T follicular helper cell (primary cell): ENCODE measurements at regions not wholly inside any gene's neighbourhood (a gene's known extent, or its start where the extent isn't known, plus 50 kb on each side); places are given as distances from the start of the nearest gene placed in this dataset.
"Not testable (repeated sequence)": the region's sequence is repeated elsewhere in the genome, so short reads cannot be mapped to it uniquely, and the experiment has no call there.

Experiments
- DNase-seq: peaks from one replicate; pipeline ENCODE4 v3.0.0-alpha.2; 2020; ENCODE audit warnings: low read depth

DNA sequence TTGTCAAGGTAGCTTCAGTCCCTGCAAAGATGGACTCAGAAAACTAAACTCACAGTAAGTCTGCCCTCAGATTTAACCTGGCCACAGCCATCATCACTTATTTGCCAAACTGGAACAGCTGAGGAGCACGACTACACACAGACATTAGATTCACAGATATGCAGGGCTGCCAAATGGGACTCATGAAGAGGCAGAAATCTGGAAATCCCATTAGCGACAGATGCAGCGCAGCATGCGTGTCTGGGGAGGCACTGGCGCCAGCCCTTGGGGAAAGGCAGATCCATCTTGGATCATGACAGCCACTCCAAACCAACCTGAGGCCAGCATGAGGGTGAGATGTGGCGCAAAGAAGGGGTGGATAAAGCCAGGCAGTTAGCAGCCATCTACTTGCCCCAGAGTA lies 160.7 kb upstream of the TSC22D2 start:
- DNase-seq: no peak

DNA sequence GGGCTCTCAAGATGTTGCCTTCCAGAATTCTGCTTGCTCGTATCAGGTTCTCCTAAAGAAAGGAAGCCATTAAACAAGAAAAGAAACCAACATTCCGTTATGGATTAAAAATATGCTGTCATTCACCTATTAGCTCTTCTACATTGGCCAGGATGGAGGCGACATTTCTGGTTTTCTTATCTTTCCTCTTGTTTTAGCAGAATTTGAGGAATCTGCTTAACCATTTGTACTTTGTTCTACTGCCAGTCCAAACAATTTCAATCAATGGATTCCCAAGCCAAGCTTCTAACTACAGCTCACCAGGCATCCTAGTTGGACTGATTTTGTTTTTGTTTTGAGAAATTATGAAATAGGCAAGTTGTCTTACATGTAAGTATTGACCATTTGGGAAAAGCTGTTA lies 164.6 kb upstream of the TSC22D2 start:
- no peak for DNase-seq

DNA sequence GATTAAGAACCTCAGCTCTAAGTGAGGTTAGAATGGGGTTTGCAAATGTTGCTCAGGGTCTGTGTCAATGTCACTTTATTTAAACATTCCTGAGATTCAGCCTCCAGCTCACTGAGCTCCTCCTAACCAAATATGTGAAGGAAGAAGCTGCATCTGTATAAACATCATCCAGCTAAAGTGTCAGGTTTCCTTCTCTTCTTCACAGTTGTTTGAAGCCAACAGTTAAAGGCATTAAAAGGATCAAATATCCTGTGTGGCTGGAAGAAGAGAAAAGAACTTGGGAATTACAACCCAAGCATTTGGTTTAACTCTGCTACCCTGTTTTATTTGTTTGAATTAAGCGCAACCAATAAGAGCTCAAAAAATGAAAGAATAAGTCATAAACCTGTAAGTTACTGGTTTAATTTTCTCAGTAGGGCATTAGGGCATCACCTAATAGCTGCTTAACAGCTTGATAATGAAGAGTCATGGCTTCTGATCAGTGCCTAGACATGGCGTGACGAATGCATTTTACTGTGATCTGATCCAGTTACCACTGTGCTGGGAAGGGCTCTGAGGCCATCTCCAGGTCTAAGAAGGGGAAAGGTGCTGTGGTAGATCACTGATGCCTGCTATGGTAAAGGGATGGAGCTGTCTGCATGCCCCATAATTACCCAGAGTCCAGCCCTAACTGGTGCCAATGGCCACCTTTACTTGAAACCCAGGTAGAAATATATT lies 165.7 kb upstream of the TSC22D2 start:
- DNase-seq: no peak

GRCh38 chr3:150240891-150241290 lies 167.2 kb upstream of the TSC22D2 start:
- DNase-seq: no peak

DNA sequence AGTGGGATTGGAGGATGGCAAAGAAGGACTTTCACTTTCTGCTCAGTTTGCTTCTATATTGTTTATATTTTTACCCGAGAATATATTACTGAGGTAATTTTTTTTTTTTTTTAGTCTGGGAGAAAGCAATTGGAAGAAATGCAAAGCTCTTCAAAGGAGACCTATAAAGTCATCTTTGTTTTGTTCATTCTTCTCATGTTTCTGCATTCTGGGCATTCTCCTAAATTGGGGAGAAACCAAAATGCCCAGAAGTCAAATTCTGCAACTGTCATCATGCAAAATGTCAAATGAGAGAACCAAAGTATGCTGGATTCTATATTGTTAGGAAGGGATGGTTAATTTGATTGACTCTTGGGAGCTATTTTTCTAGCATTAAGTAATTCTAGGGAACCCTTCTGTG lies 168.3 kb upstream of the TSC22D2 start:
- DNase-seq: no peak

DNA sequence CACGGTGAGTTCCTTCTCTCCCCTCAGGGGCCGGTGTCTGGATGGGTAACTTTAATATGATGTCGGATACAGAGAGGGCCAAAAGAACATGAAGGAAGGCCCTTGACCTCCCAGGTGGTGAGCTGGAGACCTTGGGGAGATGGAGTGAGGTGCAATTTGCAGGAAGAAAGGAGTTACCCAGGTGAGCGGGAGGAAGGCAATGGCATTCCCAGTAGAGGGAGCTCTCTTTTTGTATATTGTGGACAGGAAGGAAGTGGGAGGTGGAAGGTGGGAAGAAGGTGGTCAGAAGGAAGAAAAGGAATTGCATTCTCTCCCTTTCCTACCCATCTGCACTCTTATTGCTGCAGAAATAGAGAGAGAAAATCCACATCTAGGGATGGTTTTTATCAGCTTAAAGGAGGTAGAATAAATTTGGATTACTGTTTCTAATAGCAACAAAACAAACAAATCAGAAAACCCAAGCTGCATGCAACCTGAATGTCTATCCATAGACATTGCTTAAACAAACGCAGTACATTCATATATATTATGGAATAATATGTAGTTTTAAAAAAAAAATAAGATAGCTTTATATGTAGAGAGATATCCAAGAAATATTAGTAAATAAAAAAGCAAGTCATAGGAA lies 169.0 kb upstream of the TSC22D2 start:
- no peak for DNase-seq

DNA sequence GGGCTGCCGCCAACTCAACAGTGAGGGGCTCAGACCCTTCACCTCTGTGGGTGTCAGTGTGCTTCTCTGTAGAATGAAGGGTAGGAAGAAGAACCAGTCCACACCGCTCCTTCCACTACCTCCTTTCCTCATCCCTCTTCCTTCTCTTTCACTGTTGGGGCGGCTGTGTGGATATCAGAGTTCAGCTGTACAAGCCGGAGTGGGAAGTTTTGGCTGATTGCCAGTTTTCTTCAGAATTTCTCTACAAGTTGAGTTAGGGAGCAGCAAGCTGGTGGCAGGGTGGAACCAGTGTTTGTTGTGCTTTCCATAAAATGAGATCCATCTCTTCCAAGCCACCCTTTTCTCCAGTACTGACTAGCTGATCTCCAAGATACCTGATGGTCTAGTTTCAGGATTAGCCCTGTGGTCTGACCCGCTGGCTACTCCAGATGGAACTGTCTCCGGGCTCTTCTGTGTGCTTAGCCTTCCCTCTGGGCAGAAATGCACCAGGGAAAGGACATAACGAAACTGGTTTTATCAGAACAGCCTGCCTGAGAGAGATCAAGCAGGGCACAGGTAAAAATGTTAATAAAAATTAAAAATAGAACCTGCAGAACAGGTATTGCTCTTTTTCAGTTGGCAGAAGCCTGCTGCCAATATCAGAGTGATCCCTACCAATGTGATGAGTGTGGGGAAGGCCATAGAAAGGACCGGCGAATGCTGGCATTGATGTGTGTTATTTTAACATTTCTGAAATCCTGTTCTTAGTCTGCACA lies 169.9 kb upstream of the TSC22D2 start:
- DNase-seq: no peak

DNA sequence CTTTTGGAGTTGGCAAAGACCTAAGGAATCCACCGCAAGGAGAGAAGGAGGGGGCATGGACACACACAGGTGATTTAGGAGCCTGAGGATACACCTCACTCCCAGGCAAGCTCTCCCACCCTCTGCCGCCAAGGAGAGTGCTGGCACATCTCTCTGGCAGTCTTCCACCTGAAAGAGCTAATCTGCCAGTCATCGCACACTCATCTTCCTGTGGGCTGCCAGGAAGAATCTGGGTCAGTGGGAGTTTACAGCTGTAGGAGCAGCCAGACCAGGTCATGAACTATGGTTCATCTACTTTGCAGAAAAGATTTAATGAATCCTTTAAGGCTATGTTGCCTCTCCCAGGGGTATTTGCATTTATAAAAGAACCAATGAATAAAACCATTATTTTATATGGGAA lies 170.6 kb upstream of the TSC22D2 start:
- DNase-seq: no peak

GRCh38 chr3:150236316-150237082 lies 171.6 kb upstream of the TSC22D2 start:
- no peak for DNase-seq

DNA sequence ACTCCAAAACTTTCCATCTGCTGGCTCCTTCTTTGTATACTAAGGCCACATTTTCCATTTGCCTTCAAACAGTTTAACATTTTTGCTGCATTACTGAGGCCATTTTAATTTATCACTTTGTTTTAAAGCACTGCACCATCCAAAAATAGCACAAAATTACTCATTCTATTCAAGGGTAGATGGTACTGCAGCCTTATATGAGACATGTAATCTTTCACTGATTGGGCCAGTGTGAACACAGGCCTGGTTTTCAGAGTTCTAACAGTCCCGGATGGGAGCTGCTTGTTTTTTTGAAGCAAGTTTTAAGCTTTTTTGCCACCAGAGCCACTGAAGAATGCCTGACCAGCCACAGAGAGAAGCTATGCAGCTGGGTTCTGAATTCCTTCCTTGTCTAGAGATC lies 172.3 kb upstream of the TSC22D2 start:
- no peak for DNase-seq

DNA sequence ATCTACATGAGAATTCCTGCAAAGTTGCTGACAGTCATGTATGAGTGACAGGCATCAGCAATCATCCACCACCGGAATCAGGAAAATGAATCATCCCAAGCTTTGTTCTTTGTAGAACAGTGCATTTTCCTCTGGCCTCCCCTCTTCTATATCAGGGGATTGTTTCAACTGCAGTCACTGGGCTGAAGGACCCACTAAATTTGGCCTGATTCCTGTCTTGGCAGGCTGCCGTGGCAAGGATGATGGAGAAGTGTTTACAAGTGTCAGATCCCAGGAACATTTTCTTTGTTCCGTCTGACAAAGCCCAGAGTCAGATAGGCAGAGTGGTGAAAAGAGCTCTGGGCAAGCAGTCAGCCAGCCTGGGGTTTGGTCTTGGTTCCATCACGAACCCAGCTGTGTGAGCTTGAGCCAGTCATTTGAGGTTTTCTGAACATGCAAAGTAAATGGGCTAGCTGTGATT lies 175.1 kb upstream of the TSC22D2 start:
- DNase-seq: no peak

- no peak for DNase-seq
Observed at GRCh38 chr3:150230037-150230436, 178.1 kb upstream of the TSC22D2 start.

GRCh38 chr3:150228626-150229025 lies 179.5 kb upstream of the TSC22D2 start:
- not testable (repeated sequence) for DNase-seq

DNA sequence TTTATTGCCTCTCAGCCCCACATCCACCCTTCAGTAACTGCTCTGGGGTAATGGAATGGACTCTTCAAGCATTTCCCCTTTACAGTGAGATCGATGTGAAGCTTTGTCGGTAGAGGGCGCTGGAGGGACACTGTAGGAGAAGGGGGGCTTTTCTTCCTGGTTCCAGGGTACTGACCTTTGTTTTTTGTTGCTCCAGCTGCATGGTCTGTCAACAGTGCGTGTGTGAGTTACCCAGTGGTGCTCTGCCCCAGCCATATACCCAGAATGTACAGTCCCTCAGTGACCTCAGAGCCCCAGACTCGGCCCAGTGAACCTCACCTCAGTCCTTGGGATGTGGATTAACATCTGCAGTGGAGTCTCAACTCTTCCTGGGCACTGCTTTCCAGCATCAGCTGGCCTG lies 180.3 kb upstream of the TSC22D2 start:
- no peak for DNase-seq

DNA sequence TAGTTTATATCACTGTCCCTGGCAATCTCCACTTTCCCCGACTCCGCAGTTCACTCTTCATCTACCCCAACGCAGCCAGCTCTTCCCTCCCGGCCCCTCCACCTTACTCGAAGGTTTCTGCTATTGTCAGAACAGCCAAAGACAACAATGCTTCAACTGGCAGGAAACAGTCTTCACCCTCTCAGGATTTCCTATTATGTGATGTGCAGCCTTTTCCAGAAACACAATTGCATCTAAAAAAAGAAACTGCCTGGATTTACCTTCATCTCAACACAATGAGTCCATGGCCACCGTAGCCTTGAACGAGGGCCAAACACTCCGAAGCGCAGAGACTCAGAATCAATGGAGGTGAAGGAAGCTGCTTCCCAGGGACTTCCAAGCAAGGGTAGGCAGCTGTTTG lies 182.1 kb upstream of the TSC22D2 start:
- no peak for DNase-seq

DNA sequence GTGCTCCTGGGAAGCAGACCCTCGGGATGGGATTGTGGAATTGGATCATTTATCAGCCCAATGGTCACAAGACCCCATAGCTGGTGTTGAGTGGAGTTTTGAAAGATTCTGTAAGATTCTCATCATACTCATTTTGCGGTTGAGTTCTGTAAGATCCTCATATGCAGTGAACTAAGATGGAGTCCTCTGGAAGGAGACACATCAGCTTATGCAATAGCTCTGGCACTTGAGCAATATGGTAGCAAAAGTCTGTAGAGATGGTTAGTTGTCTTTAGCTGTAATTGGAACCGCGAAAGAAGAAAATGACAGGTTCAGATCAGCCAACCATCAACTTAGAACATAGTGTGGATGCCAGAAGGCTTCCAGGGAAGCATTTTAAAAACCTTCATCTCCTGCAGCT lies 184.5 kb upstream of the TSC22D2 start:
- no peak for DNase-seq

DNA sequence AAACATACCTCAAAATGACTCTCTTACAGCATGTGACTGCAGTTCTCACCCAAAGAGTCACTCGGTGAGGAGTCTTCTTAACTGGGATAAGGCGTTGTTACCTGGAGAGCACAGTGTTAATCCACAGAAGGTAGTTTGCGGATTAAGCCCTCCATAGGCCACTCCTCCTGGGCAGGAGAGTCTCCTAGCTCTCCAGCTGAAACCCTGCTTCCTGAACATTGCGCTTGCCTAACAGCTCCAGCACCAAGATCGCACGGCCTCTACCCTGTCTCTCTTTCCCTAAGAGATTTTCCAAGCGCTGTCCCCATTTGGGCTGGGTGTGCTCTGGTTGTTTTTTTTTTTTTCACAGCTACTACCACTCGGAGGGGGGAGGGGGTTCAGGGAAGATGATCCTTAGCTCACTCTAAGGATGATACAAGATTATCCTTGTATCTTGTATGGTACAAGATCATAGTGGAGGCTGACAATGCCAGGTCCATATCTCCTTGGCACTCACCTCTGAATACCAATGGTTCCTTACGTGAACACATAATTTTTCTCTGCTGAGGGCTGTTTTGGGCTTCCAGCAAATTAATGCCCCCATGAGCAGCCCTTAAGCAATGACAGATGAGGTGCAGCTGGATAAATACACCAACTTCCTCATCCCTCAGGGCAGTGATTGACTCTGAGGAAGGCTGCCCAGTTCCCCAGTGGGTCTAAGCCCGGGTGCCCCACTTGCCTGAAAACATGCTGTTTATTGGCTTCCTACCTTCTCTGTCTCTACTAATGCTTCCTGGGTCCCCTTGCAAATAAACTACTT lies 185.2 kb upstream of the TSC22D2 start:
- no peak for DNase-seq

DNA sequence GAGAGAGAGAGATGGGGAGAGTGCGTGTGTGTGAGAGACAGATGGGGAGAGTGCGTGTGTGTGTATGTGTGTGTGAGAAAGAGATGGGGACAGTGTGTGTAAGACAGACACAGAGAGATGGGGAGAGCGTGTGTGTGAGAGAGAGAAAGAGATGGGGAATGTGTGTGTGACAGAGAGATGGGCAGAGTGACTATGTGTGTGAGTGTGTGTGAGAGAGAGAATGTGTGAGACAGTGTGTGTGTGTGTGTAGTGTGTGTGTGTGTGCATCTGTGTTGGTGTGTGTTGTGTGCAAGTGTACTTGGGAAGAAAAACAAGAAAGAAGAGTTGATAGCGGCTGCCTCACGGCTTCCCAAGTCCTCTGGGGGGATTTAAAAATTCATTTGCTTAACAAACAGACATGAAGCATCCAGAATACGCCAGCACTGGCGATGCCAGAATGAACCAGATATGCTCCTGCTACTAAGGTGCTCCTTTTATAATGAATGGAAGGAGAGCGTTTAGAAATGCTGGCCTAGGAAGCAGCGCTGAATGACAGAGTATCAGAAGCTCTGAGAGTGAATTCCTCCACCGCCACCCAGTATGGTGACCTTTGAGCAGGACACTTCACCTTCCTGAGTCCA lies 186.1 kb upstream of the TSC22D2 start:
- DNase-seq: no peak

DNA sequence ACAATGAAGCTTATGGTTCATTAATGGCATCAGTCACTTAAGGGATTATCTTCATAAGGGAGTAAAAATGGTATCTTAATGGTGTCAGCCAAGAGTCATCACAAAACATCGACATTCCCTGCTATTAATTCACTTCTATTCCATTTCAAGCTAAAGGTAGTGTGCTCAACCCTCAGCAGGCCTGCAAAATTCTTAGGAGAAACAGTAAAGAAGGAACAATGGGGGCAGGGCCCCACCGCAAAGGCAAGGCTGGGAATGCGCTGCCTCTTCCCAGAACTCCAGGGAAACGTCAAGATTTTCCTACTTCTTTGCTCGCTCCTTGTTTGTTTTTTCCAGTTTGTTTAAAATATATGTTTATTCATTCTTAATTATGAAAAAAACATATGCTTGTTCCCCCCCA lies 187.3 kb upstream of the TSC22D2 start:
- no peak for DNase-seq

- no peak for DNase-seq
Observed at GRCh38 chr3:150220041-150220440, 188.1 kb upstream of the TSC22D2 start.

GRCh38 chr3:150218841-150219240 lies 189.3 kb upstream of the TSC22D2 start:
- DNase-seq: no peak
